GM19463 (cell line): ENCODE measurements at regions not wholly inside any gene's neighbourhood (a gene's known extent, or its start where the extent isn't known, plus 50 kb on each side); places are given as distances from the start of the nearest gene placed in this dataset.
A peak's percentile ranks its signal among the peaks of the same experiment; 100 is the strongest.
"Not testable (repeated sequence)": the region's sequence is repeated elsewhere in the genome, so short reads cannot be mapped to it uniquely, and the experiment has no call there.

Experiments used
- ATAC-seq: cut with Tn5 transposase; IDR thresholded peaks from one replicate; pipeline ENCODE4 v1.9.1; 2021; ENCODE audit warnings: mild to moderate bottlenecking, moderate library complexity; ENCODE audit not compliant: unreplicated experiment

GRCh38 chr11:134613646-134614045 lies 201.6 kb upstream of the B3GAT1 start:
- ATAC-seq, result no peak

GRCh38 chr11:134612140-134613030 lies 200.3 kb upstream of the B3GAT1 start:
- no peak for ATAC-seq

- no peak for ATAC-seq
Measured at GRCh38 chr11:134611537-134611936, 199.5 kb upstream of the B3GAT1 start.

- ATAC-seq, result no peak
Measured at GRCh38 chr11:134610116-134610910, 198.3 kb upstream of the B3GAT1 start.

- no peak for ATAC-seq
Measured at GRCh38 chr11:134609361-134610115, 197.5 kb upstream of the B3GAT1 start.

- ATAC-seq, result no peak
Measured at GRCh38 chr11:134607963-134608750, 196.1 kb upstream of the B3GAT1 start.

- ATAC-seq, result no peak
Measured at GRCh38 chr11:134606251-134606650, 194.2 kb upstream of the B3GAT1 start.

- no peak for ATAC-seq
Measured at GRCh38 chr11:134604886-134605285, 192.8 kb upstream of the B3GAT1 start.

GRCh38 chr11:134599299-134599771 lies 187.3 kb upstream of the B3GAT1 start:
- ATAC-seq, result no peak

- no peak for ATAC-seq
Measured at GRCh38 chr11:134598368-134598767, 186.3 kb upstream of the B3GAT1 start.

GRCh38 chr11:134597452-134597851 lies 185.4 kb upstream of the B3GAT1 start:
- ATAC-seq, result no peak

GRCh38 chr11:134596404-134596803 lies 184.4 kb upstream of the B3GAT1 start:
- ATAC-seq, result no peak

GRCh38 chr11:134592391-134592990 lies 180.4 kb upstream of the B3GAT1 start:
- peak; percentile 56 for ATAC-seq

- ATAC-seq, result no peak
Measured at GRCh38 chr11:134591338-134591737, 179.3 kb upstream of the B3GAT1 start.

GRCh38 chr11:134589129-134589528 lies 177.1 kb upstream of the B3GAT1 start:
- ATAC-seq, result no peak

- not testable (repeated sequence) for ATAC-seq
Measured at GRCh38 chr11:134588460-134589110, 176.5 kb upstream of the B3GAT1 start.

- ATAC-seq, result no peak
Measured at GRCh38 chr11:134587345-134587744, 175.3 kb upstream of the B3GAT1 start.

- no peak for ATAC-seq
Measured at GRCh38 chr11:134586726-134587125, 174.7 kb upstream of the B3GAT1 start.
